ENCODE measurements at regions not wholly inside any gene's neighbourhood (a gene's known extent, or its start where the extent isn't known, plus 50 kb on each side); places are given as distances from the start of the nearest gene placed in this dataset.
A peak's percentile ranks its signal among the peaks of the same experiment; 100 is the strongest.

GRCh38 chr16:47847220-47847970, 308.4 kb downstream of the ABCC12 start:
- DNase-seq (ENCODE audit: low spot score) (no peak), ATAC-seq (no peak)
- H3K27me3 Mint-ChIP-seq (ENCODE audit: insufficient read depth, low read depth, poor library complexity) = no peaks in the 10 kb centered on the region
- no peaks in the 10 kb centered on the region for H4K20me1 ChIP-seq (replicated peaks; ENCODE audit: insufficient read depth)
- H3K4me1 Mint-ChIP-seq = peaks cover 29% of the 10 kb centered on the region
- no peak for TF ChIP-seq JUNB (IDR thresholded peaks at IDR 0.05; ENCODE audit: unreplicated experiment)
- TF ChIP-seq CREB1 (CRISPR knock-in tag; IDR thresholded peaks at IDR 0.05; ENCODE audit: low read depth) = no peak
- TF ChIP-seq POLR2AphosphoS5 (IDR thresholded peaks at IDR 0.05; ENCODE audit: low read depth) = no peak
- no peak for TF ChIP-seq EZH2 (IDR thresholded peaks at IDR 0.05; ENCODE audit: low read depth, unreplicated experiment)
- no peak for TF ChIP-seq ETS1 (IDR thresholded peaks at IDR 0.05)
- TF ChIP-seq NANOG (IDR thresholded peaks at IDR 0.05; ENCODE audit: borderline replicate concordance) = no peak
- TF ChIP-seq ZNF331 (CRISPR knock-in tag; IDR thresholded peaks at IDR 0.05; ENCODE audit: low read depth) = no peak
- no peak for TF ChIP-seq ZNF462 (CRISPR knock-in tag; IDR thresholded peaks at IDR 0.05)
- TF ChIP-seq STAT1 (IDR thresholded peaks at IDR 0.05; ENCODE audit: unreplicated experiment) = no peak
- no peak for TF ChIP-seq EZH2phosphoT487 (IDR thresholded peaks at IDR 0.05; ENCODE audit: unreplicated experiment)
- TF ChIP-seq REST (IDR thresholded peaks at IDR 0.05; ENCODE audit: unreplicated experiment) = no peak
- TF ChIP-seq CTCF (conservative IDR thresholded peaks at IDR 0.05; ENCODE audit: low read depth in 2 of 2) = no peak
- TF ChIP-seq ZNF114 (CRISPR knock-in tag; IDR thresholded peaks at IDR 0.05) = no peak
- H3K36me3 Mint-ChIP-seq (ENCODE audit: low read depth) = peaks cover 3% of the 10 kb centered on the region; the same call in 2 of the 3 replicates
- H3K79me2 ChIP-seq (replicated peaks; ENCODE audit: insufficient read depth) = no peaks in the 10 kb centered on the region
- no peaks in the 10 kb centered on the region for H3F3A ChIP-seq (replicated peaks; ENCODE audit: low read depth)
- no peak overlapping the region for H3K4me3 Mint-ChIP-seq
- H3K36me3 ChIP-seq (ENCODE audit: insufficient read depth) = no peaks in the 10 kb centered on the region; the same call in 1 of the 2 replicates
- no peak overlapping the region for H3K27ac ChIP-seq (ENCODE audit: low read depth)
- no peaks in the 10 kb centered on the region for H3K27me3 ChIP-seq (ENCODE audit: insufficient read depth)
- no peak overlapping the region for H3K4me3 ChIP-seq
- no peak overlapping the region for H3K27ac Mint-ChIP-seq
- peaks cover 32% of the 10 kb centered on the region for H3K4me1 ChIP-seq (ENCODE audit: insufficient read depth)
- H3K9me2 ChIP-seq (ENCODE audit: insufficient read depth) = peaks cover 14% of the 10 kb centered on the region
- H3K4me2 ChIP-seq = peak overlapping the region; percentile 56
- H3K9me3 Mint-ChIP-seq = peaks cover 4% of the 10 kb centered on the region; the same call in 1 of the 3 replicates
- no peak overlapping the region; the same call in 1 of the 2 replicates for H2AFZ ChIP-seq
